Suprapubic skin (tissue), 4 donors: ENCODE measurements at regions not wholly inside any gene's neighbourhood (a gene's known extent, or its start where the extent isn't known, plus 50 kb on each side); places are given as distances from the start of the nearest gene placed in this dataset.

Source experiments
- DNase-seq, 2 donors: peaks; one replicate each; pipeline ENCODE4 v3.0.0-alpha.2; 2019; ENCODE audit warnings: low spot score in 2 of 2
- H3K27ac ChIP-seq: fragments of 200-600 bp; sonication (generic); one replicate; pipeline ENCODE4 v1.5.1; 2019
- H3K27me3 ChIP-seq: fragments of 200-600 bp; sonication (generic); one replicate; pipeline ENCODE4 v1.5.1; 2019
- H3K36me3 ChIP-seq: fragments of 200-600 bp; sonication (generic); one replicate; pipeline ENCODE4 v1.5.1; 2019
- H3K4me1 ChIP-seq: fragments of 200-600 bp; sonication (generic); one replicate; pipeline ENCODE4 v1.5.1; 2019
- H3K4me3 ChIP-seq: fragments of 200-600 bp; sonication (generic); one replicate; pipeline ENCODE4 v1.5.1; 2019; ENCODE audit warnings: mild to moderate bottlenecking
- H3K9me3 ChIP-seq: fragments of 200-600 bp; sonication (generic); one replicate; pipeline ENCODE4 v1.5.1; 2019
- CTCF ChIP-seq, 2 donors: fragments of 200-600 bp in 1 of 2; fragments of 450-650 bp in 1 of 2; sonication (generic) in 1 of 2; IDR thresholded peaks; one replicate each; pipeline ENCODE4 v1.5.1; 2016 to 2019; ENCODE audit warnings: antibody characterized with exemption in 2 of 2, mild to moderate bottlenecking in 1 of 2, moderate library complexity in 1 of 2
- EP300 ChIP-seq: sonication (generic); formaldehyde crosslinking; IDR thresholded peaks from one replicate; pipeline ENCODE4 v1.6.1; 2017; ENCODE audit warnings: antibody characterized with exemption
- POLR2A ChIP-seq, 2 donors: fragments of 450-650 bp; IDR thresholded peaks; one replicate each; pipeline ENCODE4 v1.6.1; 2017; ENCODE audit warnings: antibody characterized with exemption in 2 of 2, mild to moderate bottlenecking in 2 of 2, moderate library complexity in 2 of 2
- POLR2AphosphoS5 ChIP-seq, 3 donors: sonication (generic); formaldehyde crosslinking; IDR thresholded peaks; one replicate each; pipeline ENCODE4 v1.6.1; 2017; ENCODE audit warnings: antibody characterized with exemption in 3 of 3
- WGBS: methylation state at CpG from one replicate; pipeline ENCODE4 v1.1.5; 2018; 5-methylcytosine and 5-hydroxymethylcytosine counted together

GRCh38 chr10:8911032-8911431, 856.5 kb downstream of the GATA3 start:
- no peaks in the 10 kb centered on the region for H3K27me3 ChIP-seq
- H3K4me1 ChIP-seq, result peaks cover 11% of the 10 kb centered on the region
- H3K27ac ChIP-seq, result no peak overlapping the region
- no peak overlapping the region for H3K4me3 ChIP-seq
- WGBS, result 45% methylated on average over 1 of the region's 1 CpG
- no peak for DNase-seq
- H3K9me3 ChIP-seq, result no peaks in the 10 kb centered on the region
- no peak for TF ChIP-seq POLR2AphosphoS5 (IDR thresholded peaks at IDR 0.05)
- no peak for TF ChIP-seq CTCF (IDR thresholded peaks at IDR 0.05)
- no peak for TF ChIP-seq POLR2A (IDR thresholded peaks at IDR 0.05)
- TF ChIP-seq EP300, result no peak
- no peaks in the 10 kb centered on the region for H3K36me3 ChIP-seq

GRCh38 chr10:8912108-8912507, 857.6 kb downstream of the GATA3 start:
- H3K36me3 ChIP-seq, result no peaks in the 10 kb centered on the region
- DNase-seq, result no peak
- H3K27me3 ChIP-seq, result no peaks in the 10 kb centered on the region
- peaks cover 11% of the 10 kb centered on the region for H3K4me1 ChIP-seq
- H3K27ac ChIP-seq, result no peak overlapping the region
- 63% methylated on average over 4 of the region's 4 CpGs for WGBS
- no peak overlapping the region for H3K4me3 ChIP-seq
- no peaks in the 10 kb centered on the region for H3K9me3 ChIP-seq
- no peak for TF ChIP-seq POLR2A (IDR thresholded peaks at IDR 0.05)
- no peak for TF ChIP-seq EP300
- TF ChIP-seq POLR2AphosphoS5 (IDR thresholded peaks at IDR 0.05), result no peak
- TF ChIP-seq CTCF (IDR thresholded peaks at IDR 0.05), result no peak

- Histone ChIP-seq H3K36me3 (no peaks in the 10 kb centered on the region), H3K4me1 (peaks cover 11% of the 10 kb centered on the region), H3K27me3 (no peaks in the 10 kb centered on the region), H3K4me3 (no peak overlapping the region), H3K9me3 (no peaks in the 10 kb centered on the region), H3K27ac (no peak overlapping the region)
- TF ChIP-seq CTCF (IDR thresholded peaks at IDR 0.05) (no peak), EP300 (no peak), POLR2AphosphoS5 (IDR thresholded peaks at IDR 0.05) (no peak), POLR2A (IDR thresholded peaks at IDR 0.05) (no peak)
- WGBS, result 43% methylated on average over 4 of the region's 4 CpGs
- no peak for DNase-seq
Observed at GRCh38 chr10:8913720-8914119, 859.2 kb downstream of the GATA3 start.

GRCh38 chr10:8919280-8919679, 864.8 kb downstream of the GATA3 start:
- H3K4me1 ChIP-seq, result no peaks in the 10 kb centered on the region
- no peak overlapping the region for H3K4me3 ChIP-seq
- H3K9me3 ChIP-seq, result no peaks in the 10 kb centered on the region
- H3K36me3 ChIP-seq, result no peaks in the 10 kb centered on the region
- H3K27me3 ChIP-seq, result no peaks in the 10 kb centered on the region
- no peak for DNase-seq
- TF ChIP-seq EP300, result no peak
- TF ChIP-seq CTCF (IDR thresholded peaks at IDR 0.05), result no peak
- TF ChIP-seq POLR2A (IDR thresholded peaks at IDR 0.05), result no peak
- no peak for TF ChIP-seq POLR2AphosphoS5 (IDR thresholded peaks at IDR 0.05)
- H3K27ac ChIP-seq, result no peak overlapping the region
- WGBS, result 65% methylated on average over 4 of the region's 4 CpGs

GRCh38 chr10:8921568-8921967, 867.1 kb downstream of the GATA3 start:
- WGBS, result 75% methylated on average over 3 of the region's 3 CpGs
- H3K27me3 ChIP-seq, result no peaks in the 10 kb centered on the region
- H3K36me3 ChIP-seq, result no peaks in the 10 kb centered on the region
- no peak overlapping the region for H3K4me3 ChIP-seq
- no peak for DNase-seq
- H3K4me1 ChIP-seq, result no peaks in the 10 kb centered on the region
- TF ChIP-seq CTCF (IDR thresholded peaks at IDR 0.05), result no peak
- no peak for TF ChIP-seq EP300
- TF ChIP-seq POLR2AphosphoS5 (IDR thresholded peaks at IDR 0.05), result no peak
- H3K27ac ChIP-seq, result no peak overlapping the region
- no peaks in the 10 kb centered on the region for H3K9me3 ChIP-seq
